Keratinocyte (primary cell): ENCODE measurements at regions not wholly inside any gene's neighbourhood (a gene's known extent, or its start where the extent isn't known, plus 50 kb on each side); places are given as distances from the start of the nearest gene placed in this dataset.
"Not testable (repeated sequence)": the region's sequence is repeated elsewhere in the genome, so short reads cannot be mapped to it uniquely, and the experiment has no call there.

ENCODE experiments used
- DNase-seq: peaks from one replicate; pipeline ENCODE4 v3.0.0-alpha.2; 2011; ENCODE audit warnings: low read depth, missing footprints, low spot score
- FAIRE-seq: peaks from 2 replicates; lab custom pipeline; 2011; peaks lifted over from hg19 to GRCh38; lab: Jason Lieb, UNC
- H2AFZ ChIP-seq: 2 replicates; pipeline ENCODE4 v1.6.0; 2012; ENCODE audit warnings: low read length, control low read depth, inconsistent platforms; ENCODE audit not compliant: control insufficient read depth
- H3K27ac ChIP-seq: 2 replicates; pipeline ENCODE4 v1.5.1; 2011; ENCODE audit warnings: low read length; ENCODE audit not compliant: control insufficient read depth, insufficient read depth
- H3K27me3 ChIP-seq: 3 replicates; pipeline ENCODE4 v1.6.0; 2011; ENCODE audit warnings: low read length; ENCODE audit not compliant: control insufficient read depth, insufficient read depth; ENCODE audit errors: extremely low read depth
- H3K36me3 ChIP-seq, 2 experiments: 2 replicates in 1 of 2; 3 replicates in 1 of 2; pipeline ENCODE4 v1.5.1; 2011; ENCODE audit warnings: low read length in 2 of 2, mild to moderate bottlenecking in 1 of 2; ENCODE audit not compliant: control insufficient read depth in 2 of 2, insufficient read depth in 2 of 2; ENCODE audit errors: extremely low read depth in 1 of 2
- H3K4me1 ChIP-seq: 3 replicates; pipeline ENCODE4 v1.5.1; 2011; ENCODE audit warnings: low read length; ENCODE audit not compliant: control insufficient read depth, insufficient read depth; ENCODE audit errors: extremely low read depth
- H3K4me2 ChIP-seq: 3 replicates; pipeline ENCODE4 v1.6.0; 2011; ENCODE audit warnings: low read depth, low read length; ENCODE audit not compliant: control insufficient read depth, insufficient read depth; ENCODE audit errors: extremely low read depth
- H3K4me3 ChIP-seq, 3 experiments: fragments of 200-600 bp in 1 of 3; sonication (generic) in 1 of 3; 2 replicates in 2 of 3; 3 replicates in 1 of 3; pipeline ENCODE4 v1.5.1; 2011 to 2016; ENCODE audit warnings: low read length in 3 of 3, mild to moderate bottlenecking in 3 of 3, control low read depth in 2 of 3, inconsistent platforms in 1 of 3, low read depth in 1 of 3, mixed read lengths in 1 of 3, mixed run types in 1 of 3, moderate library complexity in 1 of 3; ENCODE audit not compliant: control insufficient read depth in 2 of 3, insufficient read depth in 2 of 3; ENCODE audit errors: extremely low read depth in 1 of 3
- H3K79me2 ChIP-seq: 2 replicates; pipeline ENCODE4 v1.6.0; 2012; ENCODE audit warnings: low read length; ENCODE audit not compliant: control insufficient read depth, insufficient read depth
- H3K9ac ChIP-seq: 3 replicates; pipeline ENCODE4 v1.6.0; 2011; ENCODE audit warnings: low read length; ENCODE audit not compliant: control insufficient read depth, insufficient read depth; ENCODE audit errors: extremely low read depth
- H3K9me1 ChIP-seq: 3 replicates; pipeline ENCODE4 v1.6.0; 2011; ENCODE audit warnings: low read length; ENCODE audit not compliant: control insufficient read depth, insufficient read depth; ENCODE audit errors: extremely low read depth
- H3K9me3 ChIP-seq: 2 replicates; pipeline ENCODE4 v1.5.1; 2012; ENCODE audit warnings: low read depth, low read length; ENCODE audit not compliant: control insufficient read depth
- H4K20me1 ChIP-seq: 3 replicates; pipeline ENCODE4 v1.6.0; 2011; ENCODE audit warnings: low read length; ENCODE audit not compliant: control insufficient read depth, insufficient read depth; ENCODE audit errors: extremely low read depth
- EZH2 ChIP-seq: IDR thresholded peaks from one replicate; pipeline ENCODE4 v1.6.1; 2012; ENCODE audit warnings: inconsistent platforms, mild to moderate bottlenecking, low read length, moderate library complexity
- dilution Hi-C: fragments of 300-500 bp; cut with MboI; formaldehyde crosslinking; loops from one replicate; pipeline ENCODE4 v1.7.0; 2020; ENCODE audit warnings: low sequenced_read_pairs; ENCODE audit not compliant: extremely low pct_ligation_motif_present
- TF ChIP-seq, protein P1 (sequence below), 3 experiments: IDR thresholded peaks in 1 of 3; conservative IDR thresholded peaks in 1 of 3; optimal IDR thresholded peaks in 1 of 3; 2 replicates in 2 of 3; 3 replicates in 1 of 3; pipeline versions ENCODE3 to v1.5.1; 2011; ENCODE audit warnings: low read length in 3 of 3, mild to moderate bottlenecking in 3 of 3, moderate library complexity in 2 of 3, control low read depth in 1 of 3, inconsistent platforms in 1 of 3; ENCODE audit not compliant: insufficient read depth in 2 of 3; ENCODE audit errors: extremely low read depth in 1 of 3

DNA sequence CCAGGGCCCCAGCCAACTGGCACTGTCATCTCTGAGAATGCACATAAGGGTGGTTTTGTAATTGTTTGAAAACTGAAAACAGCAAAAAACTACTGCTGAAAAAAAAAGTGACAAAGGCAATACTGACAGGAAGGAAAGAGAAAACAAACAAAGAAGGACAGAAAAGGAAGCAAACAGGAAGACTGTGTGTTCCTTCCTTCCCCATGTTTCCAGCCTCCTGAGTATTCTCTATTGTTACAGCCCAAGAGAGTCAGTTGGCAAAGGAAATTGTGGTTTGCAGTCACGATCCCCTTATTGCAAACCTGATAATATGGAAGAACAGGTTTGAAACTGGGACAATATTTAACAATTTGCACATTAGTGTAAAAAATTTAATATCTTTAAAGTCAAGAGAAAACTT lies 1177.6 kb downstream of the PLA2G4A start:
- Histone ChIP-seq H3K4me2 (no peak overlapping the region), H3K4me3 (no peak overlapping the region), H3K27me3 (no peaks in the 10 kb centered on the region), H3K36me3 (no peaks in the 10 kb centered on the region), H3K9me3 (no peaks in the 10 kb centered on the region), H3K9me1 (no peaks in the 10 kb centered on the region), H4K20me1 (no peaks in the 10 kb centered on the region), H3K9ac (no peak overlapping the region), H3K4me1 (no peaks in the 10 kb centered on the region), H3K27ac (no peak overlapping the region), H2AFZ (no peak overlapping the region), H3K79me2 (no peaks in the 10 kb centered on the region)
- DNase-seq (no peak), FAIRE-seq (no peak)
- TF ChIP-seq EZH2, result no peak
- TF ChIP-seq, protein P1, sequence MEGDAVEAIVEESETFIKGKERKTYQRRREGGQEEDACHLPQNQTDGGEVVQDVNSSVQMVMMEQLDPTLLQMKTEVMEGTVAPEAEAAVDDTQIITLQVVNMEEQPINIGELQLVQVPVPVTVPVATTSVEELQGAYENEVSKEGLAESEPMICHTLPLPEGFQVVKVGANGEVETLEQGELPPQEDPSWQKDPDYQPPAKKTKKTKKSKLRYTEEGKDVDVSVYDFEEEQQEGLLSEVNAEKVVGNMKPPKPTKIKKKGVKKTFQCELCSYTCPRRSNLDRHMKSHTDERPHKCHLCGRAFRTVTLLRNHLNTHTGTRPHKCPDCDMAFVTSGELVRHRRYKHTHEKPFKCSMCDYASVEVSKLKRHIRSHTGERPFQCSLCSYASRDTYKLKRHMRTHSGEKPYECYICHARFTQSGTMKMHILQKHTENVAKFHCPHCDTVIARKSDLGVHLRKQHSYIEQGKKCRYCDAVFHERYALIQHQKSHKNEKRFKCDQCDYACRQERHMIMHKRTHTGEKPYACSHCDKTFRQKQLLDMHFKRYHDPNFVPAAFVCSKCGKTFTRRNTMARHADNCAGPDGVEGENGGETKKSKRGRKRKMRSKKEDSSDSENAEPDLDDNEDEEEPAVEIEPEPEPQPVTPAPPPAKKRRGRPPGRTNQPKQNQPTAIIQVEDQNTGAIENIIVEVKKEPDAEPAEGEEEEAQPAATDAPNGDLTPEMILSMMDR (optimal IDR thresholded peaks at IDR 0.05 in 1 of 3, IDR thresholded peaks at IDR 0.05 in 1 of 3, conservative IDR thresholded peaks at IDR 0.05 in 1 of 3; ENCODE audit: extremely low read depth in 1 of 3, insufficient read depth in 2 of 3, low read length in 3 of 3), result no peak
- dilution Hi-C loops, result no loop called here

- H4K20me1 ChIP-seq, H3K27me3 ChIP-seq, H3K36me3 ChIP-seq, H3K9ac ChIP-seq, H3K79me2 ChIP-seq, H3K9me3 ChIP-seq, dilution Hi-C loops, H3K4me3 ChIP-seq, H2AFZ ChIP-seq, H3K27ac ChIP-seq, H3K4me2 ChIP-seq, FAIRE-seq, H3K9me1 ChIP-seq, H3K4me1 ChIP-seq, DNase-seq: not testable (repeated sequence)
Measured at GRCh38 chr1:188013222-188013849, 1184.6 kb downstream of the PLA2G4A start.

DNA sequence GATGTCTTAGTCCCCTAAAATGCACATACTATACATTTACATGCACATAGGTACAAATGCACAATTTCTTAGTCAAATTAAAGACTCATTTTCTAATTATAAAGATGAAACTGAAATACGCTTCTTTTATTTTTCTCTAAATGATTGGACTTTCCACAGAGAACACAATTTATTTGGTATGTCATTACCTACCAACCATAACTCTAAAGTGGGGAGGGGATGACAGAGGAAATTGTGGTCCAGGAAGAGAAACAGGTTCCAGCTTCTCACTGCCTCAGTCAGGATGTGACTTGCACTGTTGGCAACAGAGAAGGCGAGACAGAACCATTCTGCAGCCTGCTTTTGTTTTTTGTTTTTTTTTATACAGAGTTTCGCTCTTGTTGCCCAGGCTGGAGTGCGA lies 1189.2 kb downstream of the PLA2G4A start:
- no peaks in the 10 kb centered on the region for H4K20me1 ChIP-seq
- no peaks in the 10 kb centered on the region for H3K79me2 ChIP-seq
- dilution Hi-C loops, result no loop called here
- no peak overlapping the region for H3K4me3 ChIP-seq
- H3K36me3 ChIP-seq, result no peaks in the 10 kb centered on the region
- H3K4me1 ChIP-seq, result no peaks in the 10 kb centered on the region
- H3K9ac ChIP-seq, result no peak overlapping the region
- FAIRE-seq (no peak), DNase-seq (no peak)
- no peaks in the 10 kb centered on the region for H3K9me3 ChIP-seq
- H2AFZ ChIP-seq, result no peak overlapping the region
- no peak overlapping the region for H3K27ac ChIP-seq
- no peaks in the 10 kb centered on the region for H3K27me3 ChIP-seq
- no peak overlapping the region for H3K4me2 ChIP-seq
- no peaks in the 10 kb centered on the region for H3K9me1 ChIP-seq
- TF ChIP-seq, protein P1 (optimal IDR thresholded peaks at IDR 0.05 in 1 of 3, IDR thresholded peaks at IDR 0.05 in 1 of 3, conservative IDR thresholded peaks at IDR 0.05 in 1 of 3; ENCODE audit: extremely low read depth in 1 of 3, insufficient read depth in 2 of 3, low read length in 3 of 3), result no peak
- TF ChIP-seq EZH2, result no peak
